Tibial nerve (tissue), 4 donors: ENCODE measurements at regions not wholly inside any gene's neighbourhood (a gene's known extent, or its start where the extent isn't known, plus 50 kb on each side); places are given as distances from the start of the nearest gene placed in this dataset.

Source experiments
- CTCF ChIP-seq, 5 experiments: fragments of 200-600 bp in 3 of 5; fragments of 450-650 bp in 2 of 5; sonication (generic) in 3 of 5; IDR thresholded peaks; one replicate each; pipeline ENCODE4 v1.5.1; 2016 to 2019; ENCODE audit warnings: antibody characterized with exemption in 5 of 5, mild to moderate bottlenecking in 3 of 5, moderate library complexity in 2 of 5
- EP300 ChIP-seq, 2 donors: sonication (generic); formaldehyde crosslinking; IDR thresholded peaks; one replicate each; pipeline ENCODE4 v1.6.1; 2017; ENCODE audit warnings: antibody characterized with exemption in 2 of 2, mild to moderate bottlenecking in 1 of 2
- POLR2A ChIP-seq, 2 donors: fragments of 450-650 bp; IDR thresholded peaks; one replicate each; pipeline ENCODE4 v1.6.1; 2017; ENCODE audit warnings: antibody characterized with exemption in 2 of 2, mild to moderate bottlenecking in 2 of 2, moderate library complexity in 2 of 2

GRCh38 chr11:119979701-119980100, 158.2 kb downstream of the TRIM29 start:
- TF ChIP-seq POLR2A (IDR thresholded peaks at IDR 0.05) (no peak), CTCF (IDR thresholded peaks at IDR 0.05) (no peak), EP300 (IDR thresholded peaks at IDR 0.05) (no peak)
